ENCODE measurements at regions not wholly inside any gene's neighbourhood (a gene's known extent, or its start where the extent isn't known, plus 50 kb on each side); places are given as distances from the start of the nearest gene placed in this dataset.
A peak's percentile ranks its signal among the peaks of the same experiment; 100 is the strongest.

- in situ Hi-C loops (cut with MboI; ENCODE audit: low sequenced_read_pairs): no loop called here
- H3K27me3 ChIP-seq (ENCODE audit: low read depth): peaks cover 20% of the 10 kb centered on the region
- H3K4me3 ChIP-seq: no peak overlapping the region
- DNase-seq (ENCODE audit: low spot score in 2 of 2): peak in 1 of 2 experiments; percentile 46
- H3K4me1 ChIP-seq: no peaks in the 10 kb centered on the region
- H3K36me3 ChIP-seq (replicated peaks): no peaks in the 10 kb centered on the region
- no peaks in the 10 kb centered on the region for H3K9me3 ChIP-seq
These were observed 141.4 kb upstream of the E2F8 start for GRCh38 chr11:19382131-19382611.

GRCh38 chr11:19380375-19380774 lies 139.6 kb upstream of the E2F8 start:
- no peaks in the 10 kb centered on the region for H3K4me1 ChIP-seq
- H3K36me3 ChIP-seq (replicated peaks): no peaks in the 10 kb centered on the region
- DNase-seq (ENCODE audit: low spot score in 2 of 2): no peak
- in situ Hi-C loops (cut with MboI; ENCODE audit: low sequenced_read_pairs): no loop called here
- no peak overlapping the region for H3K4me3 ChIP-seq
- no peaks in the 10 kb centered on the region for H3K9me3 ChIP-seq
- peaks cover 14% of the 10 kb centered on the region for H3K27me3 ChIP-seq (ENCODE audit: low read depth)

GRCh38 chr11:19379465-19379864 lies 138.7 kb upstream of the E2F8 start:
- no peaks in the 10 kb centered on the region for H3K4me1 ChIP-seq
- in situ Hi-C loops (cut with MboI; ENCODE audit: low sequenced_read_pairs): no loop called here
- H3K4me3 ChIP-seq: no peak overlapping the region
- no peaks in the 10 kb centered on the region for H3K9me3 ChIP-seq
- H3K36me3 ChIP-seq (replicated peaks): no peaks in the 10 kb centered on the region
- DNase-seq (ENCODE audit: low spot score in 2 of 2): no peak
- peaks cover 11% of the 10 kb centered on the region; the same call in 1 of the 2 replicates for H3K27me3 ChIP-seq (ENCODE audit: low read depth)

GRCh38 chr11:19378814-19379213 lies 138.1 kb upstream of the E2F8 start:
- DNase-seq (ENCODE audit: low spot score in 2 of 2): no peak
- Histone ChIP-seq H3K27me3 (ENCODE audit: low read depth) (peaks cover 13% of the 10 kb centered on the region; the same call in 1 of the 2 replicates), H3K4me1 (no peaks in the 10 kb centered on the region), H3K9me3 (no peaks in the 10 kb centered on the region), H3K36me3 (replicated peaks) (no peaks in the 10 kb centered on the region), H3K4me3 (no peak overlapping the region)
- in situ Hi-C loops (cut with MboI; ENCODE audit: low sequenced_read_pairs): no loop called here

- in situ Hi-C loops (cut with MboI; ENCODE audit: low sequenced_read_pairs): no loop called here
- no peaks in the 10 kb centered on the region for H3K4me1 ChIP-seq
These were observed 137.1 kb upstream of the E2F8 start for GRCh38 chr11:19377881-19378280.

GRCh38 chr11:19375440-19375839 lies 134.7 kb upstream of the E2F8 start:
- Histone ChIP-seq H3K36me3 (replicated peaks) (no peaks in the 10 kb centered on the region), H3K4me1 (no peaks in the 10 kb centered on the region), H3K4me3 (no peak overlapping the region), H3K27me3 (ENCODE audit: low read depth) (peaks cover 5% of the 10 kb centered on the region), H3K9me3 (no peaks in the 10 kb centered on the region)
- DNase-seq (ENCODE audit: low spot score in 2 of 2): no peak
- in situ Hi-C loops (cut with MboI; ENCODE audit: low sequenced_read_pairs): no loop called here

More at GRCh38 chr11:19377881-19378280, 137.1 kb upstream of the E2F8 start:
- DNase-seq (ENCODE audit: low spot score in 2 of 2): no peak
- Histone ChIP-seq H3K4me3 (no peak overlapping the region), H3K9me3 (no peaks in the 10 kb centered on the region), H3K27me3 (ENCODE audit: low read depth) (peaks cover 13% of the 10 kb centered on the region; the same call in 1 of the 2 replicates), H3K36me3 (replicated peaks) (no peaks in the 10 kb centered on the region)

- peaks cover 7% of the 10 kb centered on the region for H3K27me3 ChIP-seq (ENCODE audit: low read depth)
- no peaks in the 10 kb centered on the region for H3K4me1 ChIP-seq
- DNase-seq (ENCODE audit: low spot score in 2 of 2): no peak
- in situ Hi-C loops (cut with MboI; ENCODE audit: low sequenced_read_pairs): no loop called here
- H3K36me3 ChIP-seq (replicated peaks): no peaks in the 10 kb centered on the region
- no peak overlapping the region for H3K4me3 ChIP-seq
- no peaks in the 10 kb centered on the region for H3K9me3 ChIP-seq
These were observed 133.4 kb upstream of the E2F8 start for GRCh38 chr11:19374151-19374569.

GRCh38 chr11:19372381-19372780 lies 131.6 kb upstream of the E2F8 start:
- H3K27me3 ChIP-seq (ENCODE audit: low read depth): peaks cover 12% of the 10 kb centered on the region
- H3K36me3 ChIP-seq (replicated peaks): no peaks in the 10 kb centered on the region
- in situ Hi-C loops (cut with MboI; ENCODE audit: low sequenced_read_pairs): no loop called here
- no peak overlapping the region for H3K4me3 ChIP-seq
- no peaks in the 10 kb centered on the region for H3K9me3 ChIP-seq
- H3K4me1 ChIP-seq: no peaks in the 10 kb centered on the region
- DNase-seq (ENCODE audit: low spot score in 2 of 2): no peak

- in situ Hi-C loops (cut with MboI; ENCODE audit: low sequenced_read_pairs): no loop called here
These were observed 129.5 kb upstream of the E2F8 start for GRCh38 chr11:19370100-19370861.

GRCh38 chr11:19368726-19369375 lies 128.1 kb upstream of the E2F8 start:
- H3K27me3 ChIP-seq (ENCODE audit: low read depth): peaks cover 7% of the 10 kb centered on the region
- no peak for DNase-seq (ENCODE audit: low spot score in 2 of 2)
- in situ Hi-C loops (cut with MboI; ENCODE audit: low sequenced_read_pairs): no loop called here
- H3K36me3 ChIP-seq (replicated peaks): no peaks in the 10 kb centered on the region
- H3K4me1 ChIP-seq: no peaks in the 10 kb centered on the region
- H3K4me3 ChIP-seq: no peak overlapping the region
- no peaks in the 10 kb centered on the region for H3K9me3 ChIP-seq

More at GRCh38 chr11:19370100-19370861, 129.5 kb upstream of the E2F8 start:
- no peak for DNase-seq (ENCODE audit: low spot score in 2 of 2)
- no peaks in the 10 kb centered on the region for H3K9me3 ChIP-seq
- H3K4me3 ChIP-seq: no peak overlapping the region
- H3K36me3 ChIP-seq (replicated peaks): no peaks in the 10 kb centered on the region
- H3K27me3 ChIP-seq (ENCODE audit: low read depth): peaks cover 11% of the 10 kb centered on the region
- no peaks in the 10 kb centered on the region for H3K4me1 ChIP-seq

- H3K27me3 ChIP-seq (ENCODE audit: low read depth): peaks cover 7% of the 10 kb centered on the region
- no peaks in the 10 kb centered on the region for H3K9me3 ChIP-seq
- H3K4me3 ChIP-seq: no peak overlapping the region
- in situ Hi-C loops (cut with MboI; ENCODE audit: low sequenced_read_pairs): no loop called here
- no peaks in the 10 kb centered on the region for H3K4me1 ChIP-seq
- DNase-seq (ENCODE audit: low spot score in 2 of 2): no peak
- no peaks in the 10 kb centered on the region for H3K36me3 ChIP-seq (replicated peaks)
These were observed 126.4 kb upstream of the E2F8 start for GRCh38 chr11:19366992-19367709.

GRCh38 chr11:19365743-19366410 lies 125.1 kb upstream of the E2F8 start:
- H3K9me3 ChIP-seq: no peaks in the 10 kb centered on the region
- in situ Hi-C loops (cut with MboI; ENCODE audit: low sequenced_read_pairs): no loop called here
- peak in 1 of 2 experiments; percentile 12 for DNase-seq (ENCODE audit: low spot score in 2 of 2)
- no peaks in the 10 kb centered on the region for H3K36me3 ChIP-seq (replicated peaks)
- H3K27me3 ChIP-seq (ENCODE audit: low read depth): peaks cover 7% of the 10 kb centered on the region
- no peaks in the 10 kb centered on the region for H3K4me1 ChIP-seq
- no peak overlapping the region for H3K4me3 ChIP-seq

GRCh38 chr11:19359221-19360000 lies 118.7 kb upstream of the E2F8 start:
- Histone ChIP-seq H3K27me3 (ENCODE audit: low read depth) (peaks cover 15% of the 10 kb centered on the region), H3K4me3 (no peak overlapping the region), H3K4me1 (no peaks in the 10 kb centered on the region), H3K36me3 (replicated peaks) (no peaks in the 10 kb centered on the region), H3K9me3 (no peaks in the 10 kb centered on the region)
- in situ Hi-C loops (cut with MboI; ENCODE audit: low sequenced_read_pairs): no loop called here
- no peak for DNase-seq (ENCODE audit: low spot score in 2 of 2)

Data from HAP-1 (cell line).